Forelimb muscle (tissue), 1 donor: ENCODE measurements at regions not wholly inside any gene's neighbourhood (a gene's known extent, or its start where the extent isn't known, plus 50 kb on each side); places are given as distances from the start of the nearest gene placed in this dataset.
"Not testable (repeated sequence)": the region's sequence is repeated elsewhere in the genome, so short reads cannot be mapped to it uniquely, and the experiment has no call there.

ENCODE experiments used
- DNase-seq: peaks from one replicate; pipeline ENCODE4 v3.0.0-alpha.2; 2013; ENCODE audit warnings: low read depth

- no peak for DNase-seq
Measured at GRCh38 chr14:97028382-97028781, 231.2 kb downstream of the VRK1 start.

- DNase-seq: no peak
Measured at GRCh38 chr14:97029800-97030199, 232.6 kb downstream of the VRK1 start.

- no peak for DNase-seq
Measured at GRCh38 chr14:97031530-97031929, 234.3 kb downstream of the VRK1 start.

GRCh38 chr14:97033556-97034081, 236.4 kb downstream of the VRK1 start:
- DNase-seq: no peak

GRCh38 chr14:97036086-97036852, 239.1 kb downstream of the VRK1 start:
- no peak for DNase-seq

GRCh38 chr14:97039717-97040363, 242.7 kb downstream of the VRK1 start:
- DNase-seq: no peak

- DNase-seq: no peak
Measured at GRCh38 chr14:97046967-97047366, 249.8 kb downstream of the VRK1 start.

GRCh38 chr14:97052001-97052400, 254.8 kb downstream of the VRK1 start:
- DNase-seq: no peak

- no peak for DNase-seq
Measured at GRCh38 chr14:97053941-97054340, 256.8 kb downstream of the VRK1 start.

GRCh38 chr14:97055355-97055754, 258.2 kb downstream of the VRK1 start:
- no peak for DNase-seq

- DNase-seq: no peak
Measured at GRCh38 chr14:97056086-97056485, 258.9 kb downstream of the VRK1 start.

GRCh38 chr14:97057238-97058073, 260.3 kb downstream of the VRK1 start:
- DNase-seq: no peak

GRCh38 chr14:97058074-97058467, 260.9 kb downstream of the VRK1 start:
- DNase-seq: no peak

- no peak for DNase-seq
Measured at GRCh38 chr14:97058589-97058988, 261.4 kb downstream of the VRK1 start.

GRCh38 chr14:97061198-97061597, 264.0 kb downstream of the VRK1 start:
- DNase-seq: no peak

GRCh38 chr14:97061714-97062113, 264.5 kb downstream of the VRK1 start:
- no peak for DNase-seq

GRCh38 chr14:97065305-97066067, 268.3 kb downstream of the VRK1 start:
- DNase-seq: no peak

GRCh38 chr14:97066068-97066899, 269.1 kb downstream of the VRK1 start:
- no peak for DNase-seq

GRCh38 chr14:97068293-97068692, 271.1 kb downstream of the VRK1 start:
- DNase-seq: not testable (repeated sequence)

- DNase-seq: no peak
Measured at GRCh38 chr14:97070259-97070658, 273.1 kb downstream of the VRK1 start.

GRCh38 chr14:97071177-97071576, 274.0 kb downstream of the VRK1 start:
- DNase-seq: no peak
